ENCODE measurements at regions not wholly inside any gene's neighbourhood (a gene's known extent, or its start where the extent isn't known, plus 50 kb on each side); places are given as distances from the start of the nearest gene placed in this dataset.

- TF ChIP-seq CTCF (IDR thresholded peaks at IDR 0.05) (no peak), ZFX (IDR thresholded peaks at IDR 0.05; ENCODE audit: borderline replicate concordance) (no peak)
Observed at GRCh38 chr2:9109871-9110270, 96.7 kb upstream of the ASAP2 start.

Measured in 22Rv1 (cell line).